ENCODE measurements at regions not wholly inside any gene's neighbourhood (a gene's known extent, or its start where the extent isn't known, plus 50 kb on each side); places are given as distances from the start of the nearest gene placed in this dataset.

GRCh38 chr1:118504867-118505266 lies 319.8 kb upstream of the SPAG17 start:
- no peaks in the 10 kb centered on the region for H3K27me3 ChIP-seq (ENCODE audit: control insufficient read depth in 2 of 2, insufficient read depth in 2 of 2, low read length in 2 of 2)
- WGBS (ENCODE audit: insufficient coverage): no CpG with 5 or more reads among the region's 4 CpGs
- H3K4me2 ChIP-seq (replicated peaks; ENCODE audit: extremely low read depth, low read length, poor library complexity, severe bottlenecking): no peak overlapping the region
- H3K9ac ChIP-seq (ENCODE audit: insufficient read depth, low read length, poor library complexity, severe bottlenecking): no peak overlapping the region
- no peaks in the 10 kb centered on the region for H3K4me1 ChIP-seq (ENCODE audit: control insufficient read depth in 1 of 2, insufficient read depth in 2 of 2, low read length in 2 of 2)
- H3K27ac Mint-ChIP-seq: no peak overlapping the region
- no peaks in the 10 kb centered on the region for H3K36me3 ChIP-seq (replicated peaks in 1 of 2; ENCODE audit: control insufficient read depth in 1 of 2, insufficient read depth in 2 of 2, low read length in 2 of 2)
- no peaks in the 10 kb centered on the region for H4K20me1 ChIP-seq (ENCODE audit: insufficient read depth, low read length)
- H3K9me3 Mint-ChIP-seq: peaks cover 0 to 6% (median 3%) of the 10 kb centered on the region in 7 donors
- DNase-seq: no peak
- TF ChIP-seq CTCF (IDR thresholded peaks at IDR 0.05): no peak
- no peaks in the 10 kb centered on the region for H3K79me2 ChIP-seq (ENCODE audit: insufficient read depth, low read length)
- H2AFZ ChIP-seq (ENCODE audit: insufficient read depth, low read depth, low read length, poor library complexity, severe bottlenecking): no peak overlapping the region
- H3K36me3 Mint-ChIP-seq: no peaks in the 10 kb centered on the region
- intact Hi-C loops (cut with micrococcal nuclease): no loop called here
- no peak overlapping the region for H3K4me3 ChIP-seq (replicated peaks in 1 of 3; ENCODE audit: low read depth in 2 of 3, low read length in 3 of 3)
- H3K4me1 Mint-ChIP-seq: no peaks in the 10 kb centered on the region
- peaks cover 0 to 2% (median 2%) of the 10 kb centered on the region in 3 donors for H3K27me3 Mint-ChIP-seq (ENCODE audit: low read depth in 3 of 3)
- H3K4me3 Mint-ChIP-seq: no peak overlapping the region
- no peaks in the 10 kb centered on the region for H3K9me3 ChIP-seq (replicated peaks in 1 of 2; ENCODE audit: control insufficient read depth in 1 of 2, insufficient read depth in 1 of 2, low read length in 2 of 2)
- no peak overlapping the region for H3K27ac ChIP-seq (ENCODE audit: low read depth in 1 of 2, low read length in 2 of 2)

GRCh38 chr1:118504221-118504644 lies 319.2 kb upstream of the SPAG17 start:
- peaks cover 0 to 6% (median 3%) of the 10 kb centered on the region in 7 donors for H3K9me3 Mint-ChIP-seq
- TF ChIP-seq CTCF (IDR thresholded peaks at IDR 0.05): no peak
- Histone ChIP-seq H3K4me2 (replicated peaks; ENCODE audit: extremely low read depth, low read length, poor library complexity, severe bottlenecking) (no peak overlapping the region), H3K4me3 (replicated peaks in 1 of 3; ENCODE audit: low read depth in 2 of 3, low read length in 3 of 3) (no peak overlapping the region), H2AFZ (ENCODE audit: insufficient read depth, low read depth, low read length, poor library complexity, severe bottlenecking) (no peak overlapping the region), H3K9me3 (replicated peaks in 1 of 2; ENCODE audit: control insufficient read depth in 1 of 2, insufficient read depth in 1 of 2, low read length in 2 of 2) (no peaks in the 10 kb centered on the region), H3K4me1 (ENCODE audit: control insufficient read depth in 1 of 2, insufficient read depth in 2 of 2, low read length in 2 of 2) (no peaks in the 10 kb centered on the region), H3K79me2 (ENCODE audit: insufficient read depth, low read length) (no peaks in the 10 kb centered on the region), H3K36me3 (replicated peaks in 1 of 2; ENCODE audit: control insufficient read depth in 1 of 2, insufficient read depth in 2 of 2, low read length in 2 of 2) (no peaks in the 10 kb centered on the region), H3K27me3 (ENCODE audit: control insufficient read depth in 2 of 2, insufficient read depth in 2 of 2, low read length in 2 of 2) (no peaks in the 10 kb centered on the region), H3K9ac (ENCODE audit: insufficient read depth, low read length, poor library complexity, severe bottlenecking) (no peak overlapping the region), H3K27ac (ENCODE audit: low read depth in 1 of 2, low read length in 2 of 2) (no peak overlapping the region), H4K20me1 (ENCODE audit: insufficient read depth, low read length) (no peaks in the 10 kb centered on the region)
- H3K27ac Mint-ChIP-seq: no peak overlapping the region
- WGBS (ENCODE audit: insufficient coverage): 0% methylated on average over 2 of the region's 2 CpGs
- H3K27me3 Mint-ChIP-seq (ENCODE audit: low read depth in 3 of 3): peaks cover 0 to 2% (median 2%) of the 10 kb centered on the region in 3 donors
- no peaks in the 10 kb centered on the region for H3K4me1 Mint-ChIP-seq
- no peak overlapping the region for H3K4me3 Mint-ChIP-seq
- intact Hi-C loops (cut with micrococcal nuclease): no loop called here
- DNase-seq: no peak
- no peaks in the 10 kb centered on the region for H3K36me3 Mint-ChIP-seq
